ENCODE measurements at regions not wholly inside any gene's neighbourhood (a gene's known extent, or its start where the extent isn't known, plus 50 kb on each side); places are given as distances from the start of the nearest gene placed in this dataset.

GRCh38 chr3:162774613-162775100 is 1278.0 kb downstream of the OTOL1 start:
- no peaks in the 10 kb centered on the region for H3K9me2 ChIP-seq (ENCODE audit: insufficient read depth, low read length)
- no peaks in the 10 kb centered on the region for H3K79me2 ChIP-seq (ENCODE audit: insufficient read depth, low read depth, low read length)
- no peak overlapping the region for H2AFZ ChIP-seq (ENCODE audit: low read length)
- H4K20me1 ChIP-seq (ENCODE audit: insufficient read depth, low read length), result no peaks in the 10 kb centered on the region
- TF ChIP-seq, protein P1, sequence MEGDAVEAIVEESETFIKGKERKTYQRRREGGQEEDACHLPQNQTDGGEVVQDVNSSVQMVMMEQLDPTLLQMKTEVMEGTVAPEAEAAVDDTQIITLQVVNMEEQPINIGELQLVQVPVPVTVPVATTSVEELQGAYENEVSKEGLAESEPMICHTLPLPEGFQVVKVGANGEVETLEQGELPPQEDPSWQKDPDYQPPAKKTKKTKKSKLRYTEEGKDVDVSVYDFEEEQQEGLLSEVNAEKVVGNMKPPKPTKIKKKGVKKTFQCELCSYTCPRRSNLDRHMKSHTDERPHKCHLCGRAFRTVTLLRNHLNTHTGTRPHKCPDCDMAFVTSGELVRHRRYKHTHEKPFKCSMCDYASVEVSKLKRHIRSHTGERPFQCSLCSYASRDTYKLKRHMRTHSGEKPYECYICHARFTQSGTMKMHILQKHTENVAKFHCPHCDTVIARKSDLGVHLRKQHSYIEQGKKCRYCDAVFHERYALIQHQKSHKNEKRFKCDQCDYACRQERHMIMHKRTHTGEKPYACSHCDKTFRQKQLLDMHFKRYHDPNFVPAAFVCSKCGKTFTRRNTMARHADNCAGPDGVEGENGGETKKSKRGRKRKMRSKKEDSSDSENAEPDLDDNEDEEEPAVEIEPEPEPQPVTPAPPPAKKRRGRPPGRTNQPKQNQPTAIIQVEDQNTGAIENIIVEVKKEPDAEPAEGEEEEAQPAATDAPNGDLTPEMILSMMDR (conservative IDR thresholded peaks at IDR 0.05; ENCODE audit: low read length), result no peak
- CTCF ChIA-PET (ENCODE audit: unreplicated experiment), result no interaction called here
- DNase-seq (ENCODE audit: low spot score), result no peak
- H3K4me3 ChIP-seq (ENCODE audit: low read depth, low read length, poor library complexity, severe bottlenecking), result no peak overlapping the region
- no peaks in the 10 kb centered on the region for H3K9me3 ChIP-seq (ENCODE audit: low read length)
- no peak overlapping the region for H3K27ac ChIP-seq (ENCODE audit: low read depth, low read length, poor library complexity, severe bottlenecking)
- H3K36me3 ChIP-seq (ENCODE audit: insufficient read depth, low read length), result no peaks in the 10 kb centered on the region
- intact Hi-C loops (cut with micrococcal nuclease; ENCODE audit: unreplicated experiment), result no loop called here
- no peak overlapping the region for H3K4me2 ChIP-seq (ENCODE audit: low read length)
- no TSS peak for BruUV-seq (replicated peaks)
- POLR2A ChIA-PET, result no interaction called here
- H3K4me1 ChIP-seq (ENCODE audit: insufficient read depth, low read length, poor library complexity, severe bottlenecking), result no peaks in the 10 kb centered on the region

GRCh38 chr3:162776148-162776547 is 1279.5 kb downstream of the OTOL1 start:
- ChIA-PET CTCF (ENCODE audit: unreplicated experiment) (no interaction called here), POLR2A (no interaction called here)
- Histone ChIP-seq H3K36me3 (ENCODE audit: insufficient read depth, low read length) (no peaks in the 10 kb centered on the region), H3K9me3 (ENCODE audit: low read length) (no peaks in the 10 kb centered on the region), H3K9me2 (ENCODE audit: insufficient read depth, low read length) (no peaks in the 10 kb centered on the region), H3K27ac (ENCODE audit: low read depth, low read length, poor library complexity, severe bottlenecking) (no peak overlapping the region), H2AFZ (ENCODE audit: low read length) (no peak overlapping the region), H3K4me3 (ENCODE audit: low read depth, low read length, poor library complexity, severe bottlenecking) (no peak overlapping the region), H3K79me2 (ENCODE audit: insufficient read depth, low read depth, low read length) (no peaks in the 10 kb centered on the region), H4K20me1 (ENCODE audit: insufficient read depth, low read length) (no peaks in the 10 kb centered on the region), H3K4me1 (ENCODE audit: insufficient read depth, low read length, poor library complexity, severe bottlenecking) (no peaks in the 10 kb centered on the region), H3K4me2 (ENCODE audit: low read length) (no peak overlapping the region)
- BruUV-seq (replicated peaks), result no TSS peak
- DNase-seq (ENCODE audit: low spot score), result no peak
- TF ChIP-seq, protein P1 (conservative IDR thresholded peaks at IDR 0.05; ENCODE audit: low read length), result no peak
- TF ChIP-seq EZH2phosphoT487 (IDR thresholded peaks at IDR 0.05; ENCODE audit: borderline replicate concordance, low read depth, low read length), result no peak
- intact Hi-C loops (cut with micrococcal nuclease; ENCODE audit: unreplicated experiment), result no loop called here

DNA sequence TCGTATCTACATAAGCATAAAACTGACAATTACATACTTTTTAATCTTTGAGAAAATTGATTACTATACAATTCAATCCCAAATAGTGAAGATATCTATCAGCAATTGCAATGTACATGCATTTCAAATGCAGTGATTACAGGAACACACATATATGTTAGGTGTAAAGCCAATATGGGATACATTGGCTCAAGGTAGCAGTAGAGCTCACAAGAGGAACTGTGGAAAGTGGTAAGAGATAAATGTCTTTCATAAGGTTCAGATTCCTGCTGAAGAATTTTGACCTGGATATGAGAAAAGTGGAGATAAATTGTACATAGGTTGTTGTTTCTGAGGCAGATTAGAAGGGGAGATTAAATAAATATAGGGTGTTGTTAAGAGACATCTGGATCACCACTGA is 1280.5 kb downstream of the OTOL1 start:
- CTCF ChIA-PET (ENCODE audit: unreplicated experiment), result no interaction called here
- no TSS peak for BruUV-seq (replicated peaks)
- TF ChIP-seq, protein P1 (conservative IDR thresholded peaks at IDR 0.05; ENCODE audit: low read length), result no peak
- TF ChIP-seq EZH2phosphoT487 (IDR thresholded peaks at IDR 0.05; ENCODE audit: borderline replicate concordance, low read depth, low read length), result no peak
- Histone ChIP-seq H3K4me3 (ENCODE audit: low read depth, low read length, poor library complexity, severe bottlenecking) (no peak overlapping the region), H3K79me2 (ENCODE audit: insufficient read depth, low read depth, low read length) (no peaks in the 10 kb centered on the region), H3K9me2 (ENCODE audit: insufficient read depth, low read length) (no peaks in the 10 kb centered on the region), H3K4me1 (ENCODE audit: insufficient read depth, low read length, poor library complexity, severe bottlenecking) (no peaks in the 10 kb centered on the region), H3K4me2 (ENCODE audit: low read length) (no peak overlapping the region), H3K9me3 (ENCODE audit: low read length) (no peaks in the 10 kb centered on the region), H4K20me1 (ENCODE audit: insufficient read depth, low read length) (no peaks in the 10 kb centered on the region), H2AFZ (ENCODE audit: low read length) (no peak overlapping the region), H3K27ac (ENCODE audit: low read depth, low read length, poor library complexity, severe bottlenecking) (no peak overlapping the region), H3K36me3 (ENCODE audit: insufficient read depth, low read length) (no peaks in the 10 kb centered on the region)
- intact Hi-C loops (cut with micrococcal nuclease; ENCODE audit: unreplicated experiment), result no loop called here
- POLR2A ChIA-PET, result interaction anchor here (0.7 kb wide), 1 partner anchor 9 kb away, joined by 4 read pairs; no protein-coding TSS in a partner anchor
- no peak for DNase-seq (ENCODE audit: low spot score)

Data from OCI-LY7 (cell line).